ENCODE measurements at regions not wholly inside any gene's neighbourhood (a gene's known extent, or its start where the extent isn't known, plus 50 kb on each side); places are given as distances from the start of the nearest gene placed in this dataset.

DNA sequence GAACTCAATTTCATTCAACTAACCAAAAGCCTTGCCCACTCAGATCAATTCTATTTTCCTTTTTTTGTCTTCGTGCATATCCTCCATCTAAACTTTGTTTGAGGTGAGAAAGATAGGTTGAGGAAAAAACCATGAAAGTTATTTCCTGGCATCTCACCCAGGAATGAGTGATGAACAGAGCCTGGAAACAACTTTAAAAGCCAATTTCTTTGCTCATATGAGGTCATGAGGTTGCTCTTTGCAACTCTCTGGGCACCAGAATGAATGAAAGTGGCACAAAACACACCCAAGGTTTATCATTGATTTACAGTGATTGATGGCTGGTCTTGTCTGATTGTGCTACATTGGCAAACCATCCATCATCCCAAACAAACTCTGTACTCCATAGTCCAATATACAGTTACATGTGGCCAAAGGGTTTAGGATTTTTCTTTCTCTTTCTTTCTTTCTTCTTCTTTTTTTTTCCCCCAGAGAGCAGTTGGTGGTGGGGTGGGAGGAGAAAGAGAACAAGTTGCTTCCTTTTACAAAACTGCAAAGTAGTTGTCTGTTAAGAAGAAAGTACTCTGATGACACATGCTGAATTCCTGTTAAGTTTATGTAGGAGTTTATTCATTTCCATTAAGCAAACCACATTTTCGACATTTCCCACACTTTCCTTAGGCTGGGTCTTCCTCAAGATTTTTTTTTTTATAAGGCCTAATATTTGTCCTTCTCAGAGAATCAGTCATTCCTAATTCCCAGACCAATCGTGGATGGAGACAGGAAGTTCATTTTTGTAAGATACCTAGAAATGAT is 575.9 kb upstream of the ZEB2 start:
- Mint-ChIP-seq H3K4me1 (no peaks in the 10 kb centered on the region), H3K4me3 (no peak overlapping the region), H3K36me3 (no peaks in the 10 kb centered on the region), H3K27me3 (no peaks in the 10 kb centered on the region), H3K27ac (no peak overlapping the region), H3K9me3 (peaks cover 9% of the 10 kb centered on the region)

DNA sequence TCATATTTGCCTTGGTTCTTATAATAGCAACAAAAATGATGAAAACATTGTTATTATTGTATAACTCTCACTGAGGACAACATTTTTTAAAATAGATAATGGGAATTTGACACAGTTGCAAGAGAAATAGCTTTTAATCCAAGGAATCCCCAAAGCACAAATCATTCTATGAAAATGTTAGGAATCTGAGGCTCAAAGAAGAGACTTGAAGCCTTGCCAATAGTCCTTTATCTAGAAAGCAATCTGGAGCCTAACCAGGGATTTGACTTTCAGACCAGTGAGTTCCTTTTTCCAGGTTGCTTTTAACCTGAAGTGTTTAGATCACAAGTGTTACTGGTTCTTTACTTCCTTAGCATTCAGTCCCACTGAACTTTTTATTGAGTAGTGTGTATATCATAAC is 574.5 kb upstream of the ZEB2 start:
- no peaks in the 10 kb centered on the region for H3K4me1 Mint-ChIP-seq
- peaks cover 9% of the 10 kb centered on the region for H3K9me3 Mint-ChIP-seq
- H3K36me3 Mint-ChIP-seq, result no peaks in the 10 kb centered on the region
- H3K4me3 Mint-ChIP-seq, result no peak overlapping the region
- H3K27me3 Mint-ChIP-seq, result no peaks in the 10 kb centered on the region
- no peak overlapping the region for H3K27ac Mint-ChIP-seq

DNA sequence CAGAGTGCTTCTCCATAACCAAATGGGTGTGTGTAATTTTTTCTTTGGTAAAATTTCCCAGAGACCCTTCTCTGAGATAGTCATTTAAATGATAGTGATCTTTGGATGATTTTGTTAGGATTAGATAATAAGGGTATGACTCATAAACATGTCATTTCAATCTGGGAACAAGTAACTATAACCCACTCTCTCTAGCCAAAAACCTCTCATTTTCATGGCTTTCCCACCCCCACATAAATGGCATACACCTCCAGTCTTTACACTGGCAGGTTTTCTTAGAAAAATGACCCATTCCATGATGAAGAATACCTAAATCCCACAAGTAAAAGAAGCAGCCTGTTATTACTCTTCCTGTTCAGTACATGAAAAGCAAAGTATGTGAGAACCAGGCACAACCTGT is 572.0 kb upstream of the ZEB2 start:
- Mint-ChIP-seq H3K4me3 (no peak overlapping the region), H3K9me3 (peaks cover 9% of the 10 kb centered on the region), H3K36me3 (no peaks in the 10 kb centered on the region), H3K27me3 (no peaks in the 10 kb centered on the region), H3K27ac (no peak overlapping the region), H3K4me1 (no peaks in the 10 kb centered on the region)

DNA sequence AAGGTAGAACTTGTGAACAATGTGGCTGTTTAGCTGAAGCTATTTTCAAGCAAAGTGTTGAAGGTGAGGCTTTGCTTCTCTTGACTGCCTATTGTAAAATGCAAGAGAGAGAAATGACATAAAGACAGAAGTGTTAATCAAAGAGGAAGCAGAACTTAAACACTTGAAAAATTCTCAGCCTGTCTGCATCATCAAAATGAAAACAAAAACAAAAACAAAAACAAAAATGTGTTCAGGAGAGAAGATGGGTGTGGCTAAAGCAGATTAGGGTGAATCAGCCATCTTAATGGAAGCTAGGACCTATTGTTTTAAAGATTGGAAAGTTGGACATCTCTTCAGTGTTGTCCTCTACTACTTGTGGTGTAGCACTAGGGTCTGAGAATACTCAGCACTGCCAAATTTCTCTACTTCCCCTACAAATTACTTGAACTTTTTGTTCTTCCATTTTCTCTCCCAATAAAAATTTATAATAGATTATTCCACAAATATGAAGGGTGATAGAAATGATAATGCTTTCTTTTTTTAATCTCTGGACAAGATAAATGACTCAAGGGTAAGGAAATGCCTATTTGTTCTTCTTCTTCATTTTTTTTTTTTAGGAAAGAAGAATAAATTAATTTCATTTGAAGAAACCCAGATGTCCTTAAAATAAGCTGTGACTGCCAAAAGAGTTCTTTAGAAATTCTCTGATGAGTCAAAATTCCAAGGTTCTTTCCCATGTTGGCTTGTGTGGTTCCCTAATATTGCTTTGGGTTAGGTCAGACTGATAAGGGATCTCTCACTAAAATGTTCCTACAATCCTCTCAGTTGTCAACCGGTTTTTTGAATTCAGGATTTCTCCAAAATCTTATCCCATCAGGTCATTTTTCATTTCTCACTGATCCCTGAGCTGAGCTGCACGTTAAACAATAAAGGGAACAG is 571.2 kb upstream of the ZEB2 start:
- no peaks in the 10 kb centered on the region for H3K36me3 Mint-ChIP-seq
- no peaks in the 10 kb centered on the region for H3K4me1 Mint-ChIP-seq
- no peak overlapping the region for H3K4me3 Mint-ChIP-seq
- H3K27ac Mint-ChIP-seq, result no peak overlapping the region
- no peaks in the 10 kb centered on the region for H3K27me3 Mint-ChIP-seq
- H3K9me3 Mint-ChIP-seq, result peaks cover 9% of the 10 kb centered on the region

DNA sequence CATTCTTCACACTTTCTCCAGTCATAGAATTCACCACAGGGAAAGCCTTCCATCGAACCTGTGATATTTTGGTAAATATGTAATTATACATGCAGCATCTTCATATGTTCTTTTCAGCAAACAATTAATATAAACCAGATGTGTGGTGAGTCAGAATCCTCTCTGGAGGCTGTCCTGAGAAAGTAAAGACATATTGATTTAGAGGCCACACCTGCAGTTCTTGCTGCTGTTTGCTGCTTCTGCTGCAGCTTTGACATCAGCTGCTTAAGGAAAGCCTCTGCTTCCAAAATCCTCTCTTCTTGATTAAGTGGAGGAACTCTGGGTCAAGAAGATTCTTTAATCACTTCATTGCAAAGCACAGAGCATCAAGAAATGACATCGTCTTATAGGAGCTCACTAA is 568.8 kb upstream of the ZEB2 start:
- Mint-ChIP-seq H3K4me3 (no peak overlapping the region), H3K27me3 (no peaks in the 10 kb centered on the region), H3K27ac (no peak overlapping the region), H3K36me3 (no peaks in the 10 kb centered on the region), H3K9me3 (no peaks in the 10 kb centered on the region), H3K4me1 (no peaks in the 10 kb centered on the region)

DNA sequence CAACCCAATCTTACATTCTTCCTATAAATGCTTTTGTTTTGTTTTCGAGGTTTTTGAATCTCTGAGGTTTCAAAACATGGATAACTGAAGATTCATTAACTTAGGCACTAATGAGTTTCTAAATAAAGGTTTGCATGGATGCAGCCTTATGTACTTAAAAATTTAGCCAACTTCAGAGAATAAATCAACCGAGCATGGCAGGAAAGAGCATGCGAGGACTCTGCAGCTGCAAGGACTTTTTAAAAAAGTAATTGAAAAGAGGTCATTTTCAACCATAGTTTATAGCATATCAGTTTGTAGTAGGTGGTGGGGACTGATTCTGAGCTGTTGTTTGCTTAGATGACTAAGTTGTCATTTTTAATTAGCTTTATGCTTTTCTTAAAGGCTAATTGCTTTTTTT is 567.0 kb upstream of the ZEB2 start:
- Mint-ChIP-seq H3K4me1 (no peaks in the 10 kb centered on the region), H3K27ac (no peak overlapping the region)

DNA sequence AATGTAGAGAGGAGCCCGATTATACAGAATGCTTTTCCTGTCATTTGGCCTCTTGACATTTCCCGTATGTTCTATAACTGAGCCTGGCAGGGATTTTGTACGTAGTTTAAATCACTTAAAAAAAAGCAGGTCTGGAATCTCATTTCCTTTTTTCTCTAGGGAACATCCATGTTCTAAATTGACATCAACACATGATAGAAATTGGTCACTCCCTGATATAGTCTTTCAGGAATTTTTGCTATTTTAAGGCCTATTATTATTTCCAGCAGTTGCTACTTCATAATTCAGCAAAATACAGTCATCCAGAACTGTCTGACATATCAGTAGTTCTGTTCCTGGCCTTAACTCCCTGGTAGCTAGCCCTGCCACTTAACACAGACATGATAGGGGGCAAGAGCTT is 565.7 kb upstream of the ZEB2 start:
- no peak overlapping the region for H3K4me3 Mint-ChIP-seq
- H3K36me3 Mint-ChIP-seq, result no peaks in the 10 kb centered on the region
- no peaks in the 10 kb centered on the region for H3K27me3 Mint-ChIP-seq
- H3K27ac Mint-ChIP-seq, result no peak overlapping the region
- no peaks in the 10 kb centered on the region for H3K9me3 Mint-ChIP-seq
- no peaks in the 10 kb centered on the region for H3K4me1 Mint-ChIP-seq

More for the DNA sequence above, 567.0 kb upstream of the ZEB2 start:
- Mint-ChIP-seq H3K36me3 (no peaks in the 10 kb centered on the region), H3K27me3 (no peaks in the 10 kb centered on the region), H3K9me3 (no peaks in the 10 kb centered on the region), H3K4me3 (no peak overlapping the region)

DNA sequence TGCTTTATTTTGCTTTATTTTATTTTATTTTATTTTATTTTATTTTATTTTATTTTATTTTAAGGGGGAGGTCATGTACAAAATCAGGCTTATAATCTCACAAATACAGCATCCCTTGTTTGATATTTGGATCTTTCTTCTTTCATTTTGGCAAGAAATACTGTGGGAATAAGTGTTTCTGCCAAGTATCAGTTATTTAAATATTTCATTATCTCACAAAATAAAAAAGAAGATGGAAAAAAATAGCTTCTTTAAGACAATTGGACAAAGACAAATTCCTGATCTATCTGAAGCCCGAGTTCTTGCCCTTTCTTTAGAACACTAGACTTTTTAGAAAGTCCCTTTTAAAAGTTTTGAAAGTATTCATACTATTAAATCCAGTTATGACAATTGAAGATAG is 560.5 kb upstream of the ZEB2 start:
- no peak overlapping the region for H3K4me3 Mint-ChIP-seq
- no peaks in the 10 kb centered on the region for H3K4me1 Mint-ChIP-seq
- no peaks in the 10 kb centered on the region for H3K36me3 Mint-ChIP-seq
- H3K27ac Mint-ChIP-seq, result no peak overlapping the region
- no peaks in the 10 kb centered on the region for H3K9me3 Mint-ChIP-seq
- H3K27me3 Mint-ChIP-seq, result no peaks in the 10 kb centered on the region

DNA sequence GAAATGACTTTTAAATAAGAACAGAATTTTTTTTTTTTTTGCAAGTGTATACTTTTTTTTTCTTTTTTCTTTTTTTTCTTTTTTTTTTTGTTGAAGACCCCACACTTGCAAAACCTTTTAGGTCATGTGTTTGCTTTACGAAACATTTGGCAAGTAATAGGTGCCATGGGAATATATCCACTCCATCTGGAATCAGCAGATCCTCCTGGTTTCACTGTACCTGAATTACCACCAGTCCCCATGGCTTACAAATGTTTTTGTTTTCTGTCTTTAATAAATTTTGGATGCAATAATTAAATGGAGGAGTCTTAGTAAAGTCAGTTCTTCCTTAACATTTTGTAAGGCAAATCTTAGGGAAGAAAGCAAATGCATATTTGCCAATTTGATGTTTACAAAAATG is 559.7 kb upstream of the ZEB2 start:
- no peaks in the 10 kb centered on the region for H3K27me3 Mint-ChIP-seq
- no peak overlapping the region for H3K27ac Mint-ChIP-seq
- no peaks in the 10 kb centered on the region for H3K9me3 Mint-ChIP-seq
- H3K36me3 Mint-ChIP-seq, result no peaks in the 10 kb centered on the region
- H3K4me3 Mint-ChIP-seq, result no peak overlapping the region
- no peaks in the 10 kb centered on the region for H3K4me1 Mint-ChIP-seq

DNA sequence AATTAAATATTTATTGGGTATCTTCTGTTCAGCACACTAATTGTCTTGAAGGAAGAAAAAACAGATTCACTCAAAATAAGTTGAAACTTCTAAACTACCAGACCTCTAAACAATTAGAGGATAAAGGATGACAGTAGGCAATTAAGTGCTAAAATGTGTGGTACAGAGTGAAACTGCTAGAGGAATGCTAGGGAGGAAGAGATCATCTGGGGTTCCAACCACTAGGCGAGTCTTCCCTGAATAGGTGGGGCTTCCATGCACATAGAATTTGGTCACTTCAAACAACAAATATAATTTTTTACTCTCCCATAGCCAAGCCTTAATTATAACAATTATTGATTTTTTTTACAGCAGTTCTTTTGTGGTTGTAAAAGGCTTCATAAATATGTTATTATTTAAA is 559.0 kb upstream of the ZEB2 start:
- H3K27me3 Mint-ChIP-seq, result no peaks in the 10 kb centered on the region
- H3K4me3 Mint-ChIP-seq, result no peak overlapping the region
- no peak overlapping the region for H3K27ac Mint-ChIP-seq
- H3K9me3 Mint-ChIP-seq, result no peaks in the 10 kb centered on the region
- H3K36me3 Mint-ChIP-seq, result no peaks in the 10 kb centered on the region
- no peaks in the 10 kb centered on the region for H3K4me1 Mint-ChIP-seq

DNA sequence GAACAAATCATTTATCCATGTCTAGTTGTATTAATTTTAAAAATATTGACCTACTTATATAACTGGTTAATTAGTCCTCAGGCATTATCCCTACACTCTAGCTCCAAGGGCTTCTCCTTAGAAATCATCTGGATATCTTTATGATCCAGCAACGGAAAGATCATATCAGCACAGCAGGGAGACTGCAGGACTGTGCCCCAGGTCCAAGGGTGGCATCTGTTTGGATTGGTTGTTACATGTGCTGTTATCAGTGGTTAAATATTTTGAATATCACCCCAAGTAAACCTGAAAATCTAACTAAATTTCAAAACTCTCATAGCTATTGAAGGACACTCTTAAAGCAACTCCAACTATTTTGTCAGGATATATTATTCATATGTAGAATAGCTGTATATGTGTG is 556.2 kb upstream of the ZEB2 start:
- H3K4me3 Mint-ChIP-seq, result no peak overlapping the region
- no peak overlapping the region for H3K27ac Mint-ChIP-seq
- no peaks in the 10 kb centered on the region for H3K4me1 Mint-ChIP-seq
- H3K27me3 Mint-ChIP-seq, result no peaks in the 10 kb centered on the region
- H3K36me3 Mint-ChIP-seq, result no peaks in the 10 kb centered on the region
- no peaks in the 10 kb centered on the region for H3K9me3 Mint-ChIP-seq

DNA sequence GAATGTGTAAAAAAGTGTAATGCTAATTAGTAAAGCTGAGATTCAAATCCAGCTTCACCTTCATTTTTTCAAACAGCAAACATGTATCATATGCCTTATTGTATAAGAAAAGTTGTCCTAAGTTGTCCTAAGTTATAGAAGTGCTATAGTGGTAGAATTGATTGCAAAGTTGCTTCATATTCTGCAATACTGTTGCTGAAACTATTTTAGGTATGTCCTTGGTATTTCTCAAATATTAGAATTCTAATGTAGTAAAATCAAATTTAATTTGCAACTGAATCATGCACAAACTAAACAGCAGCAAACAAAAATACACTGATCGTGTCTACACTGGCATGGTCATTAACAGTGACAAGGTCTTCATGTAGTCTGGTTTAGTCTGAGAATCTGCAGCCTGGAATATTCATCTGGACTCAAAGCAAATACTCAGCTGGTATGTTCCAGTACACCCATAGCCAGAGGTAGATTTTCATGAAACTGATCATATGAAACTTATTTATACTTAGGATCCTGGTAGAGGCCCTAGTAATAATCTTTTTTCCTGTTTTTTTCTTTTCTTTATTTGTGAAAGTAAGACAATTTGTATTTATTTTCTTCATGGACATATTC is 555.6 kb upstream of the ZEB2 start:
- Mint-ChIP-seq H3K27ac (no peak overlapping the region), H3K36me3 (no peaks in the 10 kb centered on the region), H3K4me1 (no peaks in the 10 kb centered on the region), H3K27me3 (no peaks in the 10 kb centered on the region), H3K4me3 (no peak overlapping the region), H3K9me3 (no peaks in the 10 kb centered on the region)

DNA sequence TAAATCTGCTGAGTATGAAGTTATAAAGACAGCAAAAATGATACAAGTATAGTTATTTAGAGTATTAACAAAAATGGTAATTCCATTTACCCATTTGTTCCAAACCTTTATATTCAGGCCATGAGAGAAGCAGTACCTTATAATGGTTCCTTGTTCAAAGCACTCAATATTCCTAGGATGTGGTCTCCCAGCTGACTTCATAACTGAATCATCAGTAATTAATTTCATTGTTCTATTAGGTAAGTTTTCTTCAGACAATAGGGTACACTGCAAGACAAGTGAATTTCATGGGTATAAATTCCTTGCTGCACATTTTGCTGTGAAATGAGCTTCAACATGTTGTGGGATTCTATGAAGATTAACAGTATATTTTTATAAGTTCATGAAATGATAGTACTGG is 550.8 kb upstream of the ZEB2 start:
- Mint-ChIP-seq H3K27ac (no peak overlapping the region), H3K36me3 (no peaks in the 10 kb centered on the region), H3K4me1 (no peaks in the 10 kb centered on the region), H3K9me3 (no peaks in the 10 kb centered on the region), H3K27me3 (no peaks in the 10 kb centered on the region), H3K4me3 (no peak overlapping the region)

DNA sequence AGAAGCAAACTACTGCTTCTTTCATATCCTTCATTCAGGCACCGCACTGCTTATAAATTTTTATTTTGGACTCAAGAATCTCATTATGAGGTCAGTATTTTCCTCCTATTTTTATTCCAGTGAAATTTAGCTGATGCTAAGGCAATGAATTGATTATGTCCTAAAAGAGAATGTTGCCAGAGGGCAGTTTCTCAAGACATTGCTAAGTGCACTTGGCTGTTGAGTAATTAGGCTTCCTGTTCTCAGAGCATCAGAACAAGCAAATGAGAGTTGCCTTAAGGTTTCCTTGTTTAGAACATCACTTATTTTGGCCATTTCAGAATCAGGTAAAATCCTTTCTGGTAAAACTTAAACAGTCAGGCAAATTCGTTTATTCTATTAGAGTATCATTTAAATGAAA is 548.6 kb upstream of the ZEB2 start:
- Mint-ChIP-seq H3K9me3 (peaks cover 1% of the 10 kb centered on the region), H3K27me3 (no peaks in the 10 kb centered on the region), H3K4me3 (no peak overlapping the region), H3K36me3 (no peaks in the 10 kb centered on the region), H3K4me1 (no peaks in the 10 kb centered on the region), H3K27ac (no peak overlapping the region)

DNA sequence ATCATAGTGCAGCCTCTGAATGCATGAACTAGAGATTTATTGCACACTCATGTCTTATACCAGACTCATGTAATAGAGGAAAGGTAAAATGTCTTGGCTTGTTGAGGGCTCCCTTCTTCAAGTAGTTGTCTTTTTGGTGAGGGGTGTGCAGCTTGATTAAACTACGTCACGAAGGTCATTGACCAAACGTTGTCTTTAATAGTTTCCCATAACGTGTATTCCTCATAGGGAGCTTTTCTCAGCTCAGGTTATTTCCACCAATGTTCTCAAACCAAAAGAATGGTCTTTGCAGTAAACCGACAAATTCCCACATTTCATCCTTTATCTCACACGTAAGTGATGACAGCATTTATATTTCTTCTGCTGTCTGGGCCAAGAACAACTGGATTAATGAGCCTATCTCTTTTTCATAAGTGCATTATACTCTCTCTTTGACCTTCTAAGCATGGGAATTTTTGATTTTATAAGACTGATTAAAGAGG is 547.7 kb upstream of the ZEB2 start:
- no peak overlapping the region for H3K27ac Mint-ChIP-seq

More for the DNA sequence above, 547.7 kb upstream of the ZEB2 start:
- Mint-ChIP-seq H3K4me1 (no peaks in the 10 kb centered on the region), H3K4me3 (no peak overlapping the region), H3K36me3 (no peaks in the 10 kb centered on the region), H3K27me3 (no peaks in the 10 kb centered on the region), H3K9me3 (peaks cover 7% of the 10 kb centered on the region)

Measured in activated naive CD4-positive, alpha-beta T cell treated with anti-CD3 and anti-CD28 coated beads, Interleukin-2, amount 50 U/mL, for 24 hours (primary cell).